ENCODE measurements at regions not wholly inside any gene's neighbourhood (a gene's known extent, or its start where the extent isn't known, plus 50 kb on each side); places are given as distances from the start of the nearest gene placed in this dataset.

GRCh38 chr6:82015043-82015442 is 232.5 kb downstream of the IBTK start:
- DNase-seq (ENCODE audit: low read depth) = peak; percentile 58

GRCh38 chr6:82013561-82014530 is 233.7 kb downstream of the IBTK start:
- DNase-seq (ENCODE audit: low read depth) = peak; percentile 58

- peak; percentile 43 for DNase-seq (ENCODE audit: low read depth)
Measured at GRCh38 chr6:82006027-82006738, 241.4 kb downstream of the IBTK start.

GRCh38 chr6:82000551-82000950 is 247.0 kb downstream of the IBTK start:
- DNase-seq (ENCODE audit: low read depth) = no peak

- no peak for DNase-seq (ENCODE audit: low read depth)
Measured at GRCh38 chr6:81999826-82000225, 247.3 kb upstream of the TENT5A start.

GRCh38 chr6:81999270-81999669 is 246.8 kb upstream of the TENT5A start:
- DNase-seq (ENCODE audit: low read depth) = peak; percentile 41

GRCh38 chr6:81998432-81998831 is 246.0 kb upstream of the TENT5A start:
- DNase-seq (ENCODE audit: low read depth) = peak; percentile 28

GRCh38 chr6:81997090-81997926 is 244.8 kb upstream of the TENT5A start:
- DNase-seq (ENCODE audit: low read depth) = peak; percentile 96

GRCh38 chr6:81996414-81996813 is 243.9 kb upstream of the TENT5A start:
- DNase-seq (ENCODE audit: low read depth) = peak; percentile 90

- peak; percentile 80 for DNase-seq (ENCODE audit: low read depth)
Measured at GRCh38 chr6:81995548-81996289, 243.2 kb upstream of the TENT5A start.

- DNase-seq (ENCODE audit: low read depth) = no peak
Measured at GRCh38 chr6:81988871-81989270, 236.4 kb upstream of the TENT5A start.

GRCh38 chr6:81988446-81988845 is 236.0 kb upstream of the TENT5A start:
- DNase-seq (ENCODE audit: low read depth) = no peak

- DNase-seq (ENCODE audit: low read depth) = no peak
Measured at GRCh38 chr6:81987293-81987692, 234.8 kb upstream of the TENT5A start.

- DNase-seq (ENCODE audit: low read depth) = no peak
Measured at GRCh38 chr6:81985191-81985590, 232.7 kb upstream of the TENT5A start.

- DNase-seq (ENCODE audit: low read depth) = no peak
Measured at GRCh38 chr6:81984599-81984998, 232.1 kb upstream of the TENT5A start.

- peak; percentile 75 for DNase-seq (ENCODE audit: low read depth)
Measured at GRCh38 chr6:81981812-81982211, 229.3 kb upstream of the TENT5A start.

- DNase-seq (ENCODE audit: low read depth) = no peak
Measured at GRCh38 chr6:81979767-81980166, 227.3 kb upstream of the TENT5A start.

GRCh38 chr6:81979329-81979728 is 226.8 kb upstream of the TENT5A start:
- DNase-seq (ENCODE audit: low read depth) = no peak

GRCh38 chr6:81978230-81978629 is 225.7 kb upstream of the TENT5A start:
- no peak for DNase-seq (ENCODE audit: low read depth)

GRCh38 chr6:81977486-81977885 is 225.0 kb upstream of the TENT5A start:
- DNase-seq (ENCODE audit: low read depth) = peak; percentile 49

GRCh38 chr6:81969814-81970213 is 217.3 kb upstream of the TENT5A start:
- no peak for DNase-seq (ENCODE audit: low read depth)

Data from renal cortical epithelial cell (primary cell).